GM23248 (cell line): ENCODE measurements at regions not wholly inside any gene's neighbourhood (a gene's known extent, or its start where the extent isn't known, plus 50 kb on each side); places are given as distances from the start of the nearest gene placed in this dataset.

Experiments
- EZH2 ChIP-seq: fragments of 200-600 bp; sonication (generic); IDR thresholded peaks from 2 replicates; pipeline ENCODE4 v1.6.1; 2018; ENCODE audit warnings: antibody characterized with exemption, mild to moderate bottlenecking; ENCODE audit not compliant: insufficient read depth, poor library complexity, severe bottlenecking
- EZH2phosphoT487 ChIP-seq: fragments of 200-600 bp; sonication (generic); IDR thresholded peaks from 2 replicates; pipeline ENCODE4 v1.6.1; 2018; ENCODE audit warnings: antibody characterized with exemption, moderate library complexity, mild to moderate bottlenecking, low read depth; ENCODE audit not compliant: insufficient read depth

GRCh38 chr19:32181216-32181920 is 164.0 kb upstream of the ZNF507 start:
- no peak for TF ChIP-seq EZH2phosphoT487
- TF ChIP-seq EZH2: no peak
